ENCODE measurements at regions not wholly inside any gene's neighbourhood (a gene's known extent, or its start where the extent isn't known, plus 50 kb on each side); places are given as distances from the start of the nearest gene placed in this dataset.

DNA sequence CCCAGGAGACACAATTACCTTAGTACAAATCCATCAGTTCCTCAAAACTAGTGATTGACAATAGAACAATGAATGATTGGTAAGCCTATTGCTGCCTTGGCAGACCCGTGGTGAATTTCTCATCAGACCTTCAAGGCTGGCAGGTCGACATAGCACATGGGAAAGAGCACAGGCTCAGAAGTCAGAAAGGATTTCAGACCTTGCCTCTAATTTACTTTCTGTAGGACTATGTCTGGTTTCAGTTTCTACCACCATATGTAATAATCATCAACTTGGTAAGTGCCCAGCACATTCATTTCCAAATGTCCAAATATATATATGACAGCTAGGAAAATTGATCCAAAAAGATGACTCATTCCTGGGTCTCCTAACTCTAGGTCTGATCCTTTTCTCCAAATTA, 62.5 kb upstream of the GRHL3 start:
- no peak overlapping the region for H2BK15ac ChIP-seq (ENCODE audit: low read length)
- ChIA-PET POLR2A (ENCODE audit: partially characterized antibody) (no interaction called here), CTCF (ENCODE audit: partially characterized antibody) (interaction anchor here (1.7 kb wide), 1 partner anchor 55 kb away, joined by 10 read pairs; no protein-coding TSS in a partner anchor)
- no peak for DNase-seq (ENCODE audit: low read depth in 1 of 2, low spot score in 2 of 2)
- no peak for FAIRE-seq
- H3K4me3 ChIP-seq (ENCODE audit: extremely low read depth in 1 of 4, insufficient read depth in 2 of 4, low read depth in 3 of 4, low read length in 4 of 4), result no peak overlapping the region
- H4K5ac ChIP-seq (ENCODE audit: insufficient read length, low read depth, low read length), result no peak overlapping the region
- H3K4ac ChIP-seq (replicated peaks; ENCODE audit: insufficient read length, low read depth, low read length), result no peak overlapping the region
- no peak overlapping the region for H2BK12ac ChIP-seq (ENCODE audit: low read depth, low read length)
- H2BK120ac ChIP-seq (replicated peaks; ENCODE audit: low read depth, low read length), result no peak overlapping the region
- H3K36me3 ChIP-seq (ENCODE audit: control insufficient read depth in 2 of 4, insufficient read depth in 4 of 4, low read length in 3 of 4), result no peaks in the 10 kb centered on the region
- no peak overlapping the region for H2BK5ac ChIP-seq (ENCODE audit: low read depth, low read length)
- H3K23ac ChIP-seq (ENCODE audit: insufficient read length), result no peak overlapping the region
- no peaks in the 10 kb centered on the region for H3K9me3 ChIP-seq (ENCODE audit: insufficient read depth in 2 of 2, low read depth in 1 of 2, low read length in 1 of 2)
- H3K23me2 ChIP-seq (ENCODE audit: low read depth, low read length), result no peaks in the 10 kb centered on the region
- 86% methylated on average over 2 of the region's 2 CpGs; no CpG with 5 or more reads in 1 of the 2 experiments for WGBS, 2 experiments (ENCODE audit: extremely low coverage in 1 of 2, insufficient coverage in 1 of 2, insufficient read length in 1 of 2, insufficient replicate concordance in 2 of 2, low coverage in 1 of 2, low lambda C conversion rate in 2 of 2, missing lambda C conversion rate in 1 of 2)
- H3K18ac ChIP-seq (ENCODE audit: extremely low read depth, low read length), result no peak overlapping the region
- no peaks in the 10 kb centered on the region for H3K27me3 ChIP-seq (replicated peaks in 1 of 4; ENCODE audit: control insufficient read depth in 3 of 4, extremely low read depth in 1 of 4, insufficient read depth in 3 of 4, low read length in 3 of 4)
- no peak overlapping the region for H3K4me2 ChIP-seq (ENCODE audit: insufficient read depth in 1 of 2, low read depth in 2 of 2, low read length in 2 of 2)
- no peak overlapping the region for H3K56ac ChIP-seq (replicated peaks; ENCODE audit: insufficient read length, low read depth, low read length)
- H2AFZ ChIP-seq (ENCODE audit: low read length), result no peak overlapping the region
- no peak overlapping the region for H3K27ac ChIP-seq (ENCODE audit: low read depth, low read length)
- H2BK20ac ChIP-seq (ENCODE audit: low read length), result no peak overlapping the region
- H4K20me1 ChIP-seq (replicated peaks in 1 of 2; ENCODE audit: control insufficient read depth in 1 of 2, insufficient read depth in 2 of 2, low read length in 2 of 2), result no peaks in the 10 kb centered on the region
- H4K8ac ChIP-seq (ENCODE audit: extremely low read depth, insufficient read depth, low read length), result no peak overlapping the region
- H3K79me1 ChIP-seq (ENCODE audit: low read depth, low read length), result no peaks in the 10 kb centered on the region
- no peak overlapping the region for H3K9ac ChIP-seq (replicated peaks in 1 of 4; ENCODE audit: extremely low read depth in 1 of 4, low read depth in 3 of 4, low read length in 3 of 4)
- no peaks in the 10 kb centered on the region for H3K79me2 ChIP-seq (ENCODE audit: control insufficient read depth in 1 of 2, insufficient read depth in 2 of 2, low read length in 2 of 2)
- no peak overlapping the region for H4K91ac ChIP-seq (replicated peaks; ENCODE audit: insufficient read length, low read length)
- no peak overlapping the region for H3K14ac ChIP-seq (ENCODE audit: insufficient read length)
- no peak overlapping the region for H2AK5ac ChIP-seq (ENCODE audit: low read depth, low read length)
- H3K4me1 ChIP-seq (replicated peaks in 1 of 4; ENCODE audit: control insufficient read depth in 3 of 4, insufficient read depth in 4 of 4, low read length in 3 of 4), result no peaks in the 10 kb centered on the region; a peak in 1 of 7 replicates
- TF ChIP-seq NRF1 (IDR thresholded peaks at IDR 0.05; ENCODE audit: low read depth, low read length) (no peak), TBP (IDR thresholded peaks at IDR 0.05; ENCODE audit: low read depth, low read length) (no peak), JUN (IDR thresholded peaks at IDR 0.05; ENCODE audit: low read depth, low read length) (no peak), POU5F1 (IDR thresholded peaks at IDR 0.05; ENCODE audit: low read depth, low read length) (no peak), RXRA (IDR thresholded peaks at IDR 0.05; ENCODE audit: insufficient read depth, low read depth, low read length) (no peak), POLR2AphosphoS5 (IDR thresholded peaks at IDR 0.05; ENCODE audit: low read depth, low read length) (no peak), SAP30 (IDR thresholded peaks at IDR 0.05; ENCODE audit: insufficient read depth, insufficient replicate concordance, low read length) (no peak), SP1 (IDR thresholded peaks at IDR 0.05; ENCODE audit: low read depth, low read length) (no peak), CEBPB (IDR thresholded peaks at IDR 0.05; ENCODE audit: low read depth, low read length) (no peak), RFX5 (IDR thresholded peaks at IDR 0.05; ENCODE audit: borderline replicate concordance, low read depth, low read length) (no peak), CBX5 (IDR thresholded peaks at IDR 0.05; ENCODE audit: low read depth, low read length) (no peak), GTF2F1 (IDR thresholded peaks at IDR 0.05; ENCODE audit: borderline replicate concordance, low read depth, low read length) (no peak), SIX5 (IDR thresholded peaks at IDR 0.05; ENCODE audit: low read depth, low read length) (no peak)
- TF ChIP-seq, protein P1, sequence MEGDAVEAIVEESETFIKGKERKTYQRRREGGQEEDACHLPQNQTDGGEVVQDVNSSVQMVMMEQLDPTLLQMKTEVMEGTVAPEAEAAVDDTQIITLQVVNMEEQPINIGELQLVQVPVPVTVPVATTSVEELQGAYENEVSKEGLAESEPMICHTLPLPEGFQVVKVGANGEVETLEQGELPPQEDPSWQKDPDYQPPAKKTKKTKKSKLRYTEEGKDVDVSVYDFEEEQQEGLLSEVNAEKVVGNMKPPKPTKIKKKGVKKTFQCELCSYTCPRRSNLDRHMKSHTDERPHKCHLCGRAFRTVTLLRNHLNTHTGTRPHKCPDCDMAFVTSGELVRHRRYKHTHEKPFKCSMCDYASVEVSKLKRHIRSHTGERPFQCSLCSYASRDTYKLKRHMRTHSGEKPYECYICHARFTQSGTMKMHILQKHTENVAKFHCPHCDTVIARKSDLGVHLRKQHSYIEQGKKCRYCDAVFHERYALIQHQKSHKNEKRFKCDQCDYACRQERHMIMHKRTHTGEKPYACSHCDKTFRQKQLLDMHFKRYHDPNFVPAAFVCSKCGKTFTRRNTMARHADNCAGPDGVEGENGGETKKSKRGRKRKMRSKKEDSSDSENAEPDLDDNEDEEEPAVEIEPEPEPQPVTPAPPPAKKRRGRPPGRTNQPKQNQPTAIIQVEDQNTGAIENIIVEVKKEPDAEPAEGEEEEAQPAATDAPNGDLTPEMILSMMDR (IDR thresholded peaks at IDR 0.05; ENCODE audit: control extremely low read depth in 1 of 3, insufficient read depth in 1 of 3, low read depth in 1 of 3, low read length in 3 of 3), result no peak

Data from H1 (cell line).